GM12878 (cell line): ENCODE measurements at regions not wholly inside any gene's neighbourhood (a gene's known extent, or its start where the extent isn't known, plus 50 kb on each side); places are given as distances from the start of the nearest gene placed in this dataset.

Experiments used
- CBX3 ChIP-seq: fragments of 200-600 bp; sonication (generic); IDR thresholded peaks from 2 replicates; pipeline ENCODE4 v1.6.1; 2016; ENCODE audit warnings: low read depth, borderline replicate concordance
- CHD4 ChIP-seq: fragments of 200-600 bp; sonication (generic); IDR thresholded peaks from 2 replicates; pipeline ENCODE4 v1.6.1; 2016; ENCODE audit warnings: mild to moderate bottlenecking
- ESRRA ChIP-seq: IDR thresholded peaks from 2 replicates; pipeline ENCODE4 v1.6.1; 2012; ENCODE audit warnings: mild to moderate bottlenecking, low read length, improper control_type of control experiment
- HCFC1 ChIP-seq: fragments of 150-350 bp; IDR thresholded peaks from 2 replicates; pipeline ENCODE4 v1.6.1; 2014; ENCODE audit warnings: low read length
- HDAC6 ChIP-seq: fragments of 200-600 bp; sonication (generic); IDR thresholded peaks from one replicate; pipeline ENCODE4 v1.8.0; 2017; ENCODE audit warnings: antibody characterized with exemption; ENCODE audit not compliant: unreplicated experiment
- NFXL1 ChIP-seq: fragments of 450-650 bp; IDR thresholded peaks from 2 replicates; pipeline ENCODE4 v1.6.1; 2017; ENCODE audit warnings: antibody characterized with exemption, mild to moderate bottlenecking, borderline replicate concordance
- POLR2A ChIP-seq: IDR thresholded peaks from 2 replicates; pipeline ENCODE4 v1.6.1; 2011; ENCODE audit warnings: low read depth, mild to moderate bottlenecking, low read length
- POLR2AphosphoS5 ChIP-seq: IDR thresholded peaks from 2 replicates; pipeline ENCODE4 v1.6.1; 2011; ENCODE audit warnings: mild to moderate bottlenecking, low read length, inconsistent platforms
- SRF ChIP-seq, 2 experiments: IDR thresholded peaks; 2 replicates each; pipeline ENCODE4 v1.6.1; 2011; ENCODE audit warnings: low read depth in 2 of 2, low read length in 2 of 2, mild to moderate bottlenecking in 1 of 2, moderate library complexity in 1 of 2
- ZSCAN29 ChIP-seq: fragments of 450-650 bp; IDR thresholded peaks from 2 replicates; pipeline ENCODE4 v1.6.1; 2017; ENCODE audit warnings: mild to moderate bottlenecking, moderate library complexity
- TF ChIP-seq, protein P1 (sequence below): IDR thresholded peaks from 2 replicates; pipeline ENCODE4 v1.6.1; 2011; ENCODE audit warnings: low read depth, low read length, improper control_type of control experiment, borderline replicate concordance
- TF ChIP-seq, protein P2 (sequence below), 3 experiments: IDR thresholded peaks in 2 of 3; conservative IDR thresholded peaks in 1 of 3; 2 replicates each; pipeline ENCODE4 v1.5.1; 2011; ENCODE audit warnings: low read depth in 3 of 3, low read length in 3 of 3, mild to moderate bottlenecking in 3 of 3, control low read depth in 2 of 3, moderate library complexity in 2 of 3, inconsistent platforms in 1 of 3, mixed read lengths in 1 of 3; ENCODE audit not compliant: control insufficient read depth in 2 of 3, insufficient read depth in 1 of 3; ENCODE audit errors: extremely low read depth in 1 of 3
- TF ChIP-seq, protein P3 (sequence below): IDR thresholded peaks from 2 replicates; pipeline ENCODE4 v1.6.1; 2011; ENCODE audit warnings: borderline replicate concordance, low read depth, mild to moderate bottlenecking, moderate library complexity, low read length; ENCODE audit not compliant: insufficient read depth, poor library complexity, severe bottlenecking

DNA sequence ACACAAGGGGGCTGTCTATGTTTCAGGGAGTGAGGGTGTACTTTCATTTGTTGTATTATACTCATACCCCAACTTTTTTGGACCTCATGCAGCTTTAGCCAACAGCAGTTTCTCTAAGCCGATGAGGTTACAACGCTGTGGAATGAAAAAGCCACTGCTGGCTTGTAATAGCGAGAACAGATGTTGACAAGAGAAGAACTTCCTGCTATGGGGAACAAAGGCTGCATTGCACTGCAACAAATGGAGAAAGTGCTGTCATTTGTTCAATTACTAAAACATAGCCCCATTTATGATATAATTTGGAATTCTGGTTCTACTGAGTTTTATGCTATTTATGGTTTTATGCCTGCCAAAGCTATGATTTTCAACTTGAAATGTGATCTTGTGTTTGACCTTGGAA is 104.2 kb upstream of the TMEM72 start:
- TF ChIP-seq CHD4 (no peak), SRF (IDR thresholded peaks at IDR 0.05; ENCODE audit: low read depth in 2 of 2, low read length in 2 of 2) (no peak), ESRRA (no peak), POLR2AphosphoS5 (no peak), HCFC1 (no peak), CBX3 (no peak), HDAC6 (no peak), NFXL1 (no peak), POLR2A (no peak), ZSCAN29 (no peak)
- TF ChIP-seq, protein P1, sequence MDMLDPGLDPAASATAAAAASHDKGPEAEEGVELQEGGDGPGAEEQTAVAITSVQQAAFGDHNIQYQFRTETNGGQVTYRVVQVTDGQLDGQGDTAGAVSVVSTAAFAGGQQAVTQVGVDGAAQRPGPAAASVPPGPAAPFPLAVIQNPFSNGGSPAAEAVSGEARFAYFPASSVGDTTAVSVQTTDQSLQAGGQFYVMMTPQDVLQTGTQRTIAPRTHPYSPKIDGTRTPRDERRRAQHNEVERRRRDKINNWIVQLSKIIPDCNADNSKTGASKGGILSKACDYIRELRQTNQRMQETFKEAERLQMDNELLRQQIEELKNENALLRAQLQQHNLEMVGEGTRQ, result no peak
- TF ChIP-seq, protein P2, sequence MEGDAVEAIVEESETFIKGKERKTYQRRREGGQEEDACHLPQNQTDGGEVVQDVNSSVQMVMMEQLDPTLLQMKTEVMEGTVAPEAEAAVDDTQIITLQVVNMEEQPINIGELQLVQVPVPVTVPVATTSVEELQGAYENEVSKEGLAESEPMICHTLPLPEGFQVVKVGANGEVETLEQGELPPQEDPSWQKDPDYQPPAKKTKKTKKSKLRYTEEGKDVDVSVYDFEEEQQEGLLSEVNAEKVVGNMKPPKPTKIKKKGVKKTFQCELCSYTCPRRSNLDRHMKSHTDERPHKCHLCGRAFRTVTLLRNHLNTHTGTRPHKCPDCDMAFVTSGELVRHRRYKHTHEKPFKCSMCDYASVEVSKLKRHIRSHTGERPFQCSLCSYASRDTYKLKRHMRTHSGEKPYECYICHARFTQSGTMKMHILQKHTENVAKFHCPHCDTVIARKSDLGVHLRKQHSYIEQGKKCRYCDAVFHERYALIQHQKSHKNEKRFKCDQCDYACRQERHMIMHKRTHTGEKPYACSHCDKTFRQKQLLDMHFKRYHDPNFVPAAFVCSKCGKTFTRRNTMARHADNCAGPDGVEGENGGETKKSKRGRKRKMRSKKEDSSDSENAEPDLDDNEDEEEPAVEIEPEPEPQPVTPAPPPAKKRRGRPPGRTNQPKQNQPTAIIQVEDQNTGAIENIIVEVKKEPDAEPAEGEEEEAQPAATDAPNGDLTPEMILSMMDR (IDR thresholded peaks at IDR 0.05 in 2 of 3, conservative IDR thresholded peaks at IDR 0.05 in 1 of 3; ENCODE audit: control insufficient read depth in 2 of 3, extremely low read depth in 1 of 3, insufficient read depth in 1 of 3, low read depth in 3 of 3, low read length in 3 of 3), result no peak
- TF ChIP-seq, protein P3, sequence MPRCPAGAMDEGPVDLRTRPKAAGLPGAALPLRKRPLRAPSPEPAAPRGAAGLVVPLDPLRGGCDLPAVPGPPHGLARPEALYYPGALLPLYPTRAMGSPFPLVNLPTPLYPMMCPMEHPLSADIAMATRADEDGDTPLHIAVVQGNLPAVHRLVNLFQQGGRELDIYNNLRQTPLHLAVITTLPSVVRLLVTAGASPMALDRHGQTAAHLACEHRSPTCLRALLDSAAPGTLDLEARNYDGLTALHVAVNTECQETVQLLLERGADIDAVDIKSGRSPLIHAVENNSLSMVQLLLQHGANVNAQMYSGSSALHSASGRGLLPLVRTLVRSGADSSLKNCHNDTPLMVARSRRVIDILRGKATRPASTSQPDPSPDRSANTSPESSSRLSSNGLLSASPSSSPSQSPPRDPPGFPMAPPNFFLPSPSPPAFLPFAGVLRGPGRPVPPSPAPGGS, result no peak
